B cell (primary cell): ENCODE measurements at regions not wholly inside any gene's neighbourhood (a gene's known extent, or its start where the extent isn't known, plus 50 kb on each side); places are given as distances from the start of the nearest gene placed in this dataset.
"Not testable (repeated sequence)": the region's sequence is repeated elsewhere in the genome, so short reads cannot be mapped to it uniquely, and the experiment has no call there.

Experiments
- ATAC-seq: fragments of 200-7000 bp; cut with Tn5 transposase; one replicate; pipeline ENCODE4 v1.10.0; 2021; ENCODE audit warnings: low read depth, mild to moderate bottlenecking, moderate number of reproducible peaks, moderate library complexity
- CTCF ChIA-PET: fragments of 350-600 bp; sonication (Branson Sonifier 250); formaldehyde crosslinking; loops from one replicate; lab custom pipeline; 2021; ENCODE audit warnings: antibody characterized with exemption, inconsistent platforms; lab: Charles Lee
- POLR2A ChIA-PET: fragments of 350-600 bp; sonication (Branson Sonifier 250); formaldehyde crosslinking; loops from one replicate; lab custom pipeline; 2021; ENCODE audit warnings: antibody characterized with exemption; lab: Charles Lee
- DNase-seq: peaks from one replicate; pipeline ENCODE4 v3.0.0; 2013
- H2AFZ ChIP-seq: 2 replicates; pipeline ENCODE4 v1.6.1; 2012; ENCODE audit warnings: mild to moderate bottlenecking, low read depth, low read length; ENCODE audit not compliant: insufficient read depth, poor library complexity, severe bottlenecking
- H3K27ac ChIP-seq, 2 donors: 1 replicate in 1 of 2; 2 replicates in 1 of 2; pipeline ENCODE4 v1.5.1; 2012 to 2013; ENCODE audit warnings: low read length in 2 of 2, mild to moderate bottlenecking in 2 of 2, moderate library complexity in 1 of 2
- H3K27me3 ChIP-seq, 4 experiments: fragments of 200-600 bp in 1 of 4; sonication (generic) in 1 of 4; replicated peaks in 1 of 4; 1 replicate in 2 of 4; 2 replicates in 2 of 4; pipeline versions ENCODE4 v1.6.1 to v1.7.0; 2013 to 2016; ENCODE audit warnings: low read length in 3 of 4, mild to moderate bottlenecking in 2 of 4, mixed read lengths in 1 of 4, moderate library complexity in 1 of 4; ENCODE audit not compliant: insufficient read depth in 4 of 4, control insufficient read depth in 3 of 4; ENCODE audit errors: control extremely low read depth in 1 of 4
- H3K36me3 ChIP-seq, 2 experiments: replicated peaks in 1 of 2; 1 replicate in 1 of 2; 2 replicates in 1 of 2; pipeline versions ENCODE4 v1.6.1 to v1.7.1; 2013; ENCODE audit warnings: low read length in 1 of 2; ENCODE audit not compliant: insufficient read depth in 2 of 2, control insufficient read depth in 1 of 2; ENCODE audit errors: control extremely low read depth in 1 of 2, extremely low read depth in 1 of 2
- H3K4me1 ChIP-seq, 2 donors: fragments of 200-600 bp in 1 of 2; sonication (generic) in 1 of 2; 1 replicate in 1 of 2; 2 replicates in 1 of 2; pipeline versions ENCODE4 v1.5.1 to v1.6.1; 2013 to 2017; ENCODE audit warnings: low read length in 2 of 2; ENCODE audit not compliant: control insufficient read depth in 2 of 2, insufficient read depth in 2 of 2
- H3K4me2 ChIP-seq: replicated peaks from 2 replicates; pipeline ENCODE3; 2012; ENCODE audit warnings: mild to moderate bottlenecking, low read depth, low read length; ENCODE audit not compliant: poor library complexity, severe bottlenecking
- H3K4me3 ChIP-seq, 5 experiments: fragments of 200-600 bp in 1 of 5; sonication (generic) in 1 of 5; 1 replicate in 3 of 5; 2 replicates in 2 of 5; pipeline versions ENCODE4 v1.5.1 to v1.7.0; 2011 to 2016; ENCODE audit warnings: low read length in 4 of 5, mild to moderate bottlenecking in 4 of 5, low read depth in 2 of 5, control low read depth in 1 of 5, moderate library complexity in 1 of 5; ENCODE audit not compliant: insufficient read depth in 1 of 5; ENCODE audit errors: control extremely low read depth in 1 of 5, extremely low read depth in 1 of 5
- H3K79me2 ChIP-seq: fragments of 200-600 bp; sonication (generic); one replicate; pipeline ENCODE4 v1.6.0; 2016; ENCODE audit warnings: low read length; ENCODE audit not compliant: control insufficient read depth, insufficient read depth
- H3K9ac ChIP-seq: fragments of 200-600 bp; sonication (generic); 2 replicates; pipeline ENCODE4 v1.6.1; 2017; ENCODE audit warnings: mild to moderate bottlenecking, low read length, moderate library complexity
- H3K9me3 ChIP-seq, 3 donors: one replicate each; pipeline versions ENCODE4 v1.6.1 to v1.7.1; 2013; ENCODE audit warnings: low read length in 2 of 3; ENCODE audit not compliant: control insufficient read depth in 2 of 3, insufficient read depth in 1 of 3; ENCODE audit errors: control extremely low read depth in 1 of 3
- H4K20me1 ChIP-seq: 2 replicates; pipeline ENCODE4 v1.6.0; 2012; ENCODE audit warnings: mild to moderate bottlenecking, low read length; ENCODE audit not compliant: insufficient read depth, control insufficient read depth, poor library complexity, severe bottlenecking
- H3K27ac Mint-ChIP-seq: one replicate; pipeline ENCODE4 v1.8.0; 2021; ENCODE audit warnings: mixed read lengths
- H3K27me3 Mint-ChIP-seq: one replicate; pipeline ENCODE4 v1.8.0; 2021; ENCODE audit warnings: mixed read lengths
- H3K4me1 Mint-ChIP-seq: one replicate; pipeline ENCODE4 v1.8.0; 2021; ENCODE audit warnings: mixed read lengths
- H3K4me3 Mint-ChIP-seq: one replicate; pipeline ENCODE4 v1.8.0; 2021; ENCODE audit warnings: mixed read lengths
- H3K9me3 Mint-ChIP-seq: one replicate; pipeline ENCODE4 v1.8.0; 2022; ENCODE audit warnings: mixed read lengths; ENCODE audit not compliant: insufficient read depth
- CTCF ChIP-seq: fragments of 200-600 bp; IDR thresholded peaks from one replicate; pipeline ENCODE4 v1.8.0; 2022; ENCODE audit warnings: antibody characterized with exemption, mild to moderate bottlenecking
- EZH2 ChIP-seq: IDR thresholded peaks from 2 replicates; pipeline ENCODE4 v1.6.1; 2012; ENCODE audit warnings: borderline replicate concordance, low read depth, mild to moderate bottlenecking, moderate library complexity, low read length; ENCODE audit not compliant: insufficient read depth, poor library complexity, severe bottlenecking
- WGBS: methylation state at CpG from one replicate; pipeline ENCODE4 v1.1.5; 2013; ENCODE audit warnings: missing lambda C conversion rate; ENCODE audit not compliant: insufficient coverage; 5-methylcytosine and 5-hydroxymethylcytosine counted together
- intact Hi-C: fragments of 100-400 bp; cut with micrococcal nuclease; formaldehyde crosslinking; loops from one replicate; pipeline ENCODE4 v1.10.0; 2022

DNA sequence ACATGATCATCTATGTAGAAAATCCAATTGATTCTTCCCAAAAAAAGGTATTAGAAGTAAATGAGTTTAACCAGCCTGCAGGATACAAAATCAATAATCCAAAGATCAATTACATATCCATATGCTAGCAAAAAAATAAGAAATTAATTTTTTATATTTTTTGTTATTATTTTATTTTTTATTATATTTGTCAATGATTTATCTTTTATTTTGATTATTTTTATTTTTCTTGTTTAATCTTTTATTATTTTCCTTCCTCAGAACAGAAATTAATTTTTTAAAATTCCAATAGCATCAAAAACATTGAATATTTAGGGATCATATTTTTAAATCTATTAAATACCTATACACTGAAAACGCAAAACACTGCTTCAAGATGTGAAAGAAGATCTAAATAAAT is 331.2 kb downstream of the PLPP3 start:
- Mint-ChIP-seq H3K9me3 (no peaks in the 10 kb centered on the region), H3K27ac (no peak overlapping the region), H3K27me3 (peaks cover 14% of the 10 kb centered on the region), H3K4me1 (peaks cover 5% of the 10 kb centered on the region), H3K4me3 (no peak overlapping the region)
- POLR2A ChIA-PET, result no interaction called here
- no peaks in the 10 kb centered on the region for H3K79me2 ChIP-seq
- DNase-seq (no peak), ATAC-seq (no peak)
- intact Hi-C loops, result no loop called here
- H3K27ac ChIP-seq, result no peak overlapping the region
- H3K36me3 ChIP-seq, result no peaks in the 10 kb centered on the region
- no peak overlapping the region for H2AFZ ChIP-seq
- CTCF ChIA-PET, result no interaction called here
- peaks cover 0 to 1% (median 0%) of the 10 kb centered on the region in 3 donors for H3K9me3 ChIP-seq
- no peaks in the 10 kb centered on the region for H4K20me1 ChIP-seq
- H3K4me2 ChIP-seq, result no peak overlapping the region
- H3K4me3 ChIP-seq, result no peak overlapping the region
- H3K27me3 ChIP-seq, result no peaks in the 10 kb centered on the region
- no peak overlapping the region for H3K9ac ChIP-seq
- H3K4me1 ChIP-seq, result peaks cover 3 to 4% of the 10 kb centered on the region in 2 donors
- no CpG with 5 or more reads among the region's 1 CpG for WGBS
- no peak for TF ChIP-seq EZH2
- TF ChIP-seq CTCF, result no peak

- H3K9ac ChIP-seq, H3K4me1 Mint-ChIP-seq, H3K4me3 Mint-ChIP-seq, H3K36me3 ChIP-seq, H3K27me3 ChIP-seq, H3K27ac ChIP-seq, intact Hi-C loops, POLR2A ChIA-PET, H3K79me2 ChIP-seq, DNase-seq, H3K4me2 ChIP-seq, ATAC-seq, H2AFZ ChIP-seq, H3K4me1 ChIP-seq, H3K4me3 ChIP-seq, H3K27ac Mint-ChIP-seq, H3K9me3 ChIP-seq, H4K20me1 ChIP-seq, H3K9me3 Mint-ChIP-seq: not testable (repeated sequence)
- CTCF ChIA-PET, result interaction anchor here (0.5 kb wide), 1 partner anchor 335 kb away, joined by 3 read pairs; no protein-coding TSS in a partner anchor
- WGBS, result no CpG with 5 or more reads among the region's 2 CpGs
- H3K27me3 Mint-ChIP-seq, result peaks cover 14% of the 10 kb centered on the region
Observed at GRCh38 chr1:56246726-56247125, 332.6 kb downstream of the PLPP3 start.
